HG03342 (cell line): ENCODE measurements at regions not wholly inside any gene's neighbourhood (a gene's known extent, or its start where the extent isn't known, plus 50 kb on each side); places are given as distances from the start of the nearest gene placed in this dataset.

Experiments used
- ATAC-seq: cut with Tn5 transposase; IDR thresholded peaks from one replicate; pipeline ENCODE4 v1.9.1; 2021; ENCODE audit warnings: mild to moderate bottlenecking, moderate library complexity; ENCODE audit not compliant: unreplicated experiment

GRCh38 chr14:41973178-41973577, 366.5 kb downstream of the LRFN5 start:
- ATAC-seq = no peak

GRCh38 chr14:41972531-41972930, 365.9 kb downstream of the LRFN5 start:
- ATAC-seq = no peak

- no peak for ATAC-seq
Measured at GRCh38 chr14:41960281-41960680, 353.6 kb downstream of the LRFN5 start.

- no peak for ATAC-seq
Measured at GRCh38 chr14:41957459-41957858, 350.8 kb downstream of the LRFN5 start.
